Cardiac muscle cell (in vitro differentiated cells and primary cell): ENCODE measurements at regions not wholly inside any gene's neighbourhood (a gene's known extent, or its start where the extent isn't known, plus 50 kb on each side); places are given as distances from the start of the nearest gene placed in this dataset.
A peak's percentile ranks its signal among the peaks of the same experiment; 100 is the strongest.
"Not testable (repeated sequence)": the region's sequence is repeated elsewhere in the genome, so short reads cannot be mapped to it uniquely, and the experiment has no call there.

Source experiments
- DNase-seq, 2 donors: peaks; one replicate each; pipeline versions ENCODE4 v3.0.0 to v3.0.0-alpha.2; 2010 to 2017; ENCODE audit warnings: low read depth in 1 of 2, low spot score in 1 of 2
- H3K27ac ChIP-seq: fragments of 200-600 bp; sonication (generic); 2 replicates; pipeline ENCODE4 v1.5.1; 2016
- H3K27me3 ChIP-seq: fragments of 200-600 bp; sonication (generic); 2 replicates; pipeline ENCODE4 v1.6.0; 2016; ENCODE audit warnings: control low read depth
- H3K36me3 ChIP-seq: fragments of 200-600 bp; sonication (generic); 2 replicates; pipeline ENCODE4 v1.5.1; 2016; ENCODE audit warnings: control low read depth
- H3K4me1 ChIP-seq: fragments of 200-600 bp; sonication (generic); 2 replicates; pipeline ENCODE4 v1.8.1; 2017; ENCODE audit warnings: low read depth, mild to moderate bottlenecking, mixed run types
- H3K4me3 ChIP-seq: fragments of 200-600 bp; sonication (generic); 2 replicates; pipeline ENCODE4 v1.5.1; 2016; ENCODE audit warnings: mild to moderate bottlenecking
- H3K9me3 ChIP-seq: fragments of 200-600 bp; sonication (generic); 2 replicates; pipeline ENCODE4 v1.5.1; 2017; ENCODE audit warnings: low read depth, mild to moderate bottlenecking, control low read depth
- TF ChIP-seq, protein P1 (sequence below): IDR thresholded peaks from 2 replicates; pipeline ENCODE4 v1.5.1; 2012; ENCODE audit warnings: low read depth, mild to moderate bottlenecking, low read length

DNA sequence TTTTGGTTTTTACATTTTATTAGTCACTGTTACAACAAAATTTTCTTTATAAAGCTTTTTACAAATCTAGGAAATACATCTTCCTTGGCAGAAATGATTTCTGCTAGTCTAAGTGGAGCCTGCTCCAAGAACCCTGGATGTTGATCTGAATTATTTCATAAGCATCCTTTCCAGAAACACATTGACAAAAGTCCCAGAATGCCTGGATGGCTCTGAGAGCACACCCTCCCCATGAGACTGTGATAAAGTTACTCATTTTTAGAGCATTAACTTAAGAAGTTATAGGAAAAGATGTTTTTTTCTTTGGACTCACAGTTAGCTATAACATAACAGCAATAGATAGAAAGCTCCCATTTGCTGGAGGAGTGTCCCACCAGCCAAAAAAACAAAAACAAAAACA lies 559.6 kb upstream of the SPRY2 start:
- Histone ChIP-seq H3K27ac (no peak overlapping the region), H3K4me3 (no peak overlapping the region), H3K27me3 (no peaks in the 10 kb centered on the region), H3K9me3 (no peaks in the 10 kb centered on the region), H3K4me1 (no peaks in the 10 kb centered on the region), H3K36me3 (no peaks in the 10 kb centered on the region)
- TF ChIP-seq, protein P1, sequence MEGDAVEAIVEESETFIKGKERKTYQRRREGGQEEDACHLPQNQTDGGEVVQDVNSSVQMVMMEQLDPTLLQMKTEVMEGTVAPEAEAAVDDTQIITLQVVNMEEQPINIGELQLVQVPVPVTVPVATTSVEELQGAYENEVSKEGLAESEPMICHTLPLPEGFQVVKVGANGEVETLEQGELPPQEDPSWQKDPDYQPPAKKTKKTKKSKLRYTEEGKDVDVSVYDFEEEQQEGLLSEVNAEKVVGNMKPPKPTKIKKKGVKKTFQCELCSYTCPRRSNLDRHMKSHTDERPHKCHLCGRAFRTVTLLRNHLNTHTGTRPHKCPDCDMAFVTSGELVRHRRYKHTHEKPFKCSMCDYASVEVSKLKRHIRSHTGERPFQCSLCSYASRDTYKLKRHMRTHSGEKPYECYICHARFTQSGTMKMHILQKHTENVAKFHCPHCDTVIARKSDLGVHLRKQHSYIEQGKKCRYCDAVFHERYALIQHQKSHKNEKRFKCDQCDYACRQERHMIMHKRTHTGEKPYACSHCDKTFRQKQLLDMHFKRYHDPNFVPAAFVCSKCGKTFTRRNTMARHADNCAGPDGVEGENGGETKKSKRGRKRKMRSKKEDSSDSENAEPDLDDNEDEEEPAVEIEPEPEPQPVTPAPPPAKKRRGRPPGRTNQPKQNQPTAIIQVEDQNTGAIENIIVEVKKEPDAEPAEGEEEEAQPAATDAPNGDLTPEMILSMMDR, result no peak
- peak in 1 of 2 donors; percentile 15 for DNase-seq

DNA sequence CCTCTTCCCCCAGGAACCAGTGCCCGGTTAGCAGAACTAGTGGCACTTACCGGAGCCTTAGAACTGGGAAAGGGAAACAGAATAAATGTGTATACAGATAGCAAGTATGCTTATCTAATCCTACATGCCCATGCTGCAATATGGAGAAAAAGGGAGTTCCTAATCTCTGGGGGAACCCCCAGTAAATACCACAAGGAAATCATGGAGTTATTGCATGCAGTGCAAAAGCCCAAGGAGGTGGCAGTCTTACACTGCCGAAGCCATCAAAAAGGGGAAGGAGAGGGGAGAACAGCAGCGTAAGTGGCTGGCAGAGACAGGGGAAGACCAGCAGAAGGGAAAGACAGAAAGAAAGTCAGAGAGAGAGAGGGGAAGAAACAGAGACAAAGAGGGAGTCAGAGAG lies 556.7 kb upstream of the SPRY2 start:
- H3K4me3 ChIP-seq, H3K27ac ChIP-seq, H3K9me3 ChIP-seq: not testable (repeated sequence)

DNA sequence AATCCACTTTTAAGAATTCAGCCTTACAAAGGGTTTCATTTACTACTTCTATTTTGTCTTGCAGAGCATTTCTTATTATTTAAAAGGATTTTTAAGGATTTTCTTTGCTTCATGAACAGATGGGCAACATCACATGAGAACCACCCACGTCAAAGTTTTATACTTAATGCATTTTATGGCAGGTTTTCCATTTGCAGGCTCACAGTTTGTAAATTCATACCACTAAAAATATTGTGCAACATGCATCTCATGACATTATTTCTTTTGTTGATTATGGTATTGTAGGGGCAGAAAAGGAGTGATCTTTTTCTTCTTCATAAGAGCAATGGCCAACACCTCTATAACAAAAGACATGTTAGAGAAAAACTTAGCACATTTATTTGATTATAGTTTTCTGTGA lies 554.0 kb upstream of the SPRY2 start:
- Histone ChIP-seq H3K36me3 (no peaks in the 10 kb centered on the region), H3K4me1 (no peaks in the 10 kb centered on the region), H3K4me3 (no peak overlapping the region), H3K9me3 (no peaks in the 10 kb centered on the region), H3K27ac (no peak overlapping the region), H3K27me3 (no peaks in the 10 kb centered on the region)
- DNase-seq, result no peak
- TF ChIP-seq, protein P1, result no peak

More for the DNA sequence above, 556.7 kb upstream of the SPRY2 start:
- not testable (repeated sequence) for DNase-seq, H3K27me3 ChIP-seq, H3K36me3 ChIP-seq, H3K4me1 ChIP-seq

DNA sequence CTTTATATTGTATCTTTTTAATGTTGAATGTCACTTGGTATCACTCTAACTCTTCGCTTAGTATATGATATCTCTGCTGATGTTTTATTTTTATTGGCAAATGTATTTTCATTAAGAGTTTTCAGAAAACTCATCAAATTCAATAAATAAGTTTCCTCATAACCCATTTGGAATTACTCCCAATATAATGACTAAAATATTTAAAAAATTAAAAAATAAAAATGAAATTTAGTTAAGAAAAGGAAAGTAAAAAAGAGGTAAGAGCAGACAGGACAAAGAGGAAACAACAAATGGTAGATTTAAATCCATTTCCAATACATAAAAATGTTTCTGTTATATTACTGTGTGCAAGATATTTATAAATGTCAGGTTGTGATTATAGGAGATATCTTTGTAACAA lies 548.9 kb upstream of the SPRY2 start:
- no peaks in the 10 kb centered on the region for H3K36me3 ChIP-seq
- H3K27ac ChIP-seq, result no peak overlapping the region
- H3K4me3 ChIP-seq, result no peak overlapping the region
- TF ChIP-seq, protein P1, result no peak
- DNase-seq, result no peak
- no peaks in the 10 kb centered on the region for H3K4me1 ChIP-seq
- no peaks in the 10 kb centered on the region for H3K27me3 ChIP-seq
- H3K9me3 ChIP-seq, result no peaks in the 10 kb centered on the region

DNA sequence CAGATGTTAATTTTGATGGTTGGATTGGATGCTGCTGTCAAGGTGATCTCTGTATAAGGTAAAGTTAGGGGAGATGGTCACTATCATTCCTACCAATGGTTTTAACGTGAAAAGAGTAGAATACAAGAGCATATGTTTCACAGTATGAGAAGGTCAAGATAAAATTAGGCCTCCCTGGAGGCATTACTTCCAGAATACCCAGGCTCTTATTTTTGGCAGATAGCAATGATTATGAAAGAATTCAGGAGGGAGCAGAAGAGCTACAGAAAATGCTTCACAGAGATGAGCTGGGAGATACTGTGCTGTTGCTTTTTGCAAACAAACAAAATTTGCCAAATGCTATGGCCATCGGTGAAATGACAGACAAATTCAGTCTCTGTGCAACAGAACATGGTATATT lies 547.5 kb upstream of the SPRY2 start:
- TF ChIP-seq, protein P1, result no peak
- Histone ChIP-seq H3K36me3 (no peaks in the 10 kb centered on the region), H3K9me3 (no peaks in the 10 kb centered on the region), H3K27me3 (no peaks in the 10 kb centered on the region), H3K4me3 (no peak overlapping the region), H3K4me1 (no peaks in the 10 kb centered on the region), H3K27ac (no peak overlapping the region)
- no peak for DNase-seq

DNA sequence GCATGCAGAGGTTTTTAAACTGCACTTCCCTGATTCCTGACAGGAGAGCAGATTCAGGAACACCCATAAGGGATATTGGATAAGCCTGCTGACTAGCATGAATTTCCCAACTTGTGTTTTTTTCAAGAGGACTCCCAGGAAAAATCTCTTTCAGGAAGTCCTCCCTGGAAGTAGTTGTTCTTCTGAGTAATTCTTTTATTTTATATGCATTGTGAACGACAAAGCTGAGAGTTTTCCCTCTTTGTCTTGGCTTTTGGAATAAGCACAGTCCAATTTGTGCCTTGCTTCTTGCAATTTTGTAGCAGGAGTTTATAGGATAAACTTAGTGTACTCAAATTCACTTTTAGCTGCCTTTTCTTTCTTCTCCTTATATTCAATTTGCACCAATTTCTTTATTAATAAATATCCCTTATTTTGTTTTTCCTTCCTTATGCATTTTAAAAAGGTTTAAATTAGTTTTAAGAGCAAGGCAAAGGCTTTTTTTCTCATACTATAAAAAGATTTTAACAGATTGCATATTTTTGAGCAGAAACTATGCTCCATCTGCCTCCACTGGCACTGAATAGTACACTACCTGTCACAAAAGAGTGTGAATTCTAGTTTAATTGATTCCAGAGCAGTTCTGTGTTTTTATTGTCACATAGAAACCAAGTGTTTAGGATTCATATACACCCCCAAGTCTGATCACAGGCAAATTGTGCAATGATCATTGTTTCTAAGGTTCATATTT lies 543.3 kb upstream of the SPRY2 start:
- Histone ChIP-seq H3K4me3 (no peak overlapping the region), H3K9me3 (no peaks in the 10 kb centered on the region), H3K27me3 (no peaks in the 10 kb centered on the region), H3K36me3 (no peaks in the 10 kb centered on the region), H3K4me1 (peaks cover 3% of the 10 kb centered on the region), H3K27ac (no peak overlapping the region)
- TF ChIP-seq, protein P1, result no peak
- DNase-seq, result peak in 1 of 2 donors; percentile 3
